Activated CD4-positive, alpha-beta T cell treated with anti-CD3 and anti-CD28 coated beads, Interleukin-2, amount 50 U/mL, for 1 hour (primary cell): ENCODE measurements at regions not wholly inside any gene's neighbourhood (a gene's known extent, or its start where the extent isn't known, plus 50 kb on each side); places are given as distances from the start of the nearest gene placed in this dataset.

Source experiments
- DNase-seq: peaks from one replicate; pipeline ENCODE4 v3.0.0-alpha.2; 2020

GRCh38 chr4:81522711-81523110, 51.0 kb upstream of the RASGEF1B start:
- no peak for DNase-seq

- DNase-seq = no peak
Measured at GRCh38 chr4:81521708-81522107, 50.0 kb upstream of the RASGEF1B start.
